Gastroesophageal sphincter (tissue), 4 donors: ENCODE measurements at regions not wholly inside any gene's neighbourhood (a gene's known extent, or its start where the extent isn't known, plus 50 kb on each side); places are given as distances from the start of the nearest gene placed in this dataset.
A peak's percentile ranks its signal among the peaks of the same experiment; 100 is the strongest.
"Not testable (repeated sequence)": the region's sequence is repeated elsewhere in the genome, so short reads cannot be mapped to it uniquely, and the experiment has no call there.

Source experiments
- ATAC-seq: fragments of 150-250 bp; one replicate; pipeline ENCODE4 v1.9.1; 2016; ENCODE audit warnings: mild to moderate bottlenecking, moderate library complexity
- H3K27ac ChIP-seq, 4 donors: fragments of 200-600 bp; sonication (generic) in 3 of 4; 1 replicate in 3 of 4; 2 replicates in 1 of 4; pipeline ENCODE4 v1.5.1; 2016 to 2019
- H3K27me3 ChIP-seq: fragments of 200-600 bp; sonication (generic); one replicate; pipeline ENCODE4 v1.5.1; 2019
- H3K36me3 ChIP-seq, 2 donors: fragments of 200-600 bp; sonication (generic); one replicate each; pipeline ENCODE4 v1.5.1; 2019; ENCODE audit warnings: control low read depth in 1 of 2
- H3K4me1 ChIP-seq, 3 donors: fragments of 200-600 bp; sonication (generic); 1 replicate in 2 of 3; 2 replicates in 1 of 3; pipeline ENCODE4 v1.5.1; 2016 to 2019; ENCODE audit warnings: control low read depth in 2 of 3
- H3K4me3 ChIP-seq, 2 donors: fragments of 200-600 bp; sonication (generic); one replicate each; pipeline ENCODE4 v1.5.1; 2019; ENCODE audit warnings: mild to moderate bottlenecking in 1 of 2, moderate library complexity in 1 of 2
- H3K9me3 ChIP-seq, 3 donors: fragments of 200-600 bp; sonication (generic); one replicate each; pipeline ENCODE4 v1.5.1; 2017 to 2019; ENCODE audit warnings: control low read depth in 2 of 3
- EP300 ChIP-seq: sonication (generic); formaldehyde crosslinking; IDR thresholded peaks from one replicate; pipeline ENCODE4 v1.6.1; 2017; ENCODE audit warnings: antibody characterized with exemption, mild to moderate bottlenecking
- POLR2A ChIP-seq, 2 donors: fragments of 450-650 bp; IDR thresholded peaks; one replicate each; pipeline ENCODE4 v1.6.1; 2017; ENCODE audit warnings: antibody characterized with exemption in 2 of 2, mild to moderate bottlenecking in 2 of 2, moderate library complexity in 1 of 2
- POLR2AphosphoS5 ChIP-seq: sonication (generic); formaldehyde crosslinking; IDR thresholded peaks from one replicate; pipeline ENCODE4 v1.6.1; 2017; ENCODE audit warnings: antibody characterized with exemption
- WGBS, 2 donors: methylation state at CpG; one replicate each; pipeline ENCODE4 v1.1.5; 2018; ENCODE audit warnings: low coverage in 1 of 2; 5-methylcytosine and 5-hydroxymethylcytosine counted together
- TF ChIP-seq, protein P1 (sequence below), 4 experiments: fragments of 200-600 bp in 2 of 4; fragments of 450-650 bp in 2 of 4; sonication (generic) in 1 of 4; IDR thresholded peaks; one replicate each; pipeline ENCODE4 v1.5.1; 2017 to 2019; ENCODE audit warnings: antibody characterized with exemption in 4 of 4, mild to moderate bottlenecking in 2 of 4, moderate library complexity in 2 of 4

DNA sequence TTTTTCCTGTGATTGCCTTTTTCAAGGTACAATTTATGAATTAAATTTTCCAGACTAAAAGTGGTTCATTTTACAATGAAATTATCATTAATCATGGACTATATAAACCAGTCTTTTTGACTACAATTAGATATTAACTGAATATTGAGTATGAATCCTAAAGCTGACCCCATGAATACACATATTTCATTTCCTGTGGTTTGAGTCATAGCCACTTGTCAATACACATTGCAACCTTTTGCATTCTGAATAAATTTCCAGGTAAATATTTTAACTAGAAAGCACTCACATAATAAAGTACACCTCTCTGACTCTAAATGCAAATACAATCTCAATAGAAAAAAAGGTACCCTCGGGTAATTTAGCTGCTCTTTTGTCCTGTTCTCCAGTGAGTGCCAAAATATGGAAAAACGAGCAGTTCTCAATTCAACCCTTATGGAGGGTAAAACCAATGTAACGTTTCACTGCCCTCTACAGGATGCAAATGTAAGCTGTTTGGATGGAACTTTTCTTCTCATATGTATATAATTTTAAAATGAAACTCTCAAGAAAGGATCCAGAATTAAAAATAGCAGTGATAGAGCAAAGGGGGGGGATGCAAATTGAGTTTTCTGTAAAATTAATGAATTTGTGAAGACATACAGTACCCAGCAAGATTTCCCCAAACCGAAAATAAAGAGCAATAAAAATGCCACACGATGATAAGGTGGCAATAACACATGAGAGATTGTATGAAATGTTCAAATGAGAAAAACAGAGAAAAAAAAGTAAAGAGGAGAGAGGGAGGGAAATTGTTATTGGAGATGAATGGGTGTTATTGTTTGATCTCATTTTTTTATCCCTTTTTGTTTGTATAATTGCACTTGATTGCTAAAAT, 1795.7 kb upstream of the PIK3C3 start:
- H3K27me3 ChIP-seq = no peaks in the 10 kb centered on the region
- no peaks in the 10 kb centered on the region for H3K4me1 ChIP-seq
- ATAC-seq = no peak
- H3K27ac ChIP-seq = no peak overlapping the region
- WGBS, 2 donors = 18 to 28% methylated on average over 4 to 5 of the region's 5 CpGs
- H3K4me3 ChIP-seq = no peak overlapping the region
- H3K36me3 ChIP-seq = no peaks in the 10 kb centered on the region
- TF ChIP-seq, protein P1, sequence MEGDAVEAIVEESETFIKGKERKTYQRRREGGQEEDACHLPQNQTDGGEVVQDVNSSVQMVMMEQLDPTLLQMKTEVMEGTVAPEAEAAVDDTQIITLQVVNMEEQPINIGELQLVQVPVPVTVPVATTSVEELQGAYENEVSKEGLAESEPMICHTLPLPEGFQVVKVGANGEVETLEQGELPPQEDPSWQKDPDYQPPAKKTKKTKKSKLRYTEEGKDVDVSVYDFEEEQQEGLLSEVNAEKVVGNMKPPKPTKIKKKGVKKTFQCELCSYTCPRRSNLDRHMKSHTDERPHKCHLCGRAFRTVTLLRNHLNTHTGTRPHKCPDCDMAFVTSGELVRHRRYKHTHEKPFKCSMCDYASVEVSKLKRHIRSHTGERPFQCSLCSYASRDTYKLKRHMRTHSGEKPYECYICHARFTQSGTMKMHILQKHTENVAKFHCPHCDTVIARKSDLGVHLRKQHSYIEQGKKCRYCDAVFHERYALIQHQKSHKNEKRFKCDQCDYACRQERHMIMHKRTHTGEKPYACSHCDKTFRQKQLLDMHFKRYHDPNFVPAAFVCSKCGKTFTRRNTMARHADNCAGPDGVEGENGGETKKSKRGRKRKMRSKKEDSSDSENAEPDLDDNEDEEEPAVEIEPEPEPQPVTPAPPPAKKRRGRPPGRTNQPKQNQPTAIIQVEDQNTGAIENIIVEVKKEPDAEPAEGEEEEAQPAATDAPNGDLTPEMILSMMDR (IDR thresholded peaks at IDR 0.05) = peak in 1 of 4 experiments; percentile 54
- no peak for TF ChIP-seq POLR2A (IDR thresholded peaks at IDR 0.05)
- TF ChIP-seq POLR2AphosphoS5 = no peak
- no peak for TF ChIP-seq EP300
- H3K9me3 ChIP-seq = no peaks in the 10 kb centered on the region

DNA sequence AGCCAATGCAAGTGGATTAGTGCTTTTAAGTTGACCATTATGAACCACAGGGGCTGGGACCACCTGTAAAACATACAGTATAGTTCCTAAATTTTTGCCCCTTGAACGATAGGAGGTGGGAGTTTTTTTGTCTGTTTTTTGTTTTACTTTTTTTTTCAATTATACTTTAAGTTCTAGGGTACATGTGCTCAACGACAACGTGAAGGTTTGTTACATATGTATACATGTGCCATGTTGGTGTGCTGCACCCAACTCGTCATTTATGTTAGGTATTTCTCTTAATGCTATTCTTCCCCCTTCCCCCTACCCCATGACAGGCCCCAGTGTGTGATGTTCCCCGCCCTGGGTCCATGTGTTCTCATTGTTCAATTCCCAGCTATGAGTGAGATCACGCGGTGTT, 1797.9 kb upstream of the PIK3C3 start:
- WGBS, 2 donors = 85 to 100% methylated on average over 6 of the region's 7 CpGs
- no peak for ATAC-seq
- H3K36me3 ChIP-seq = no peaks in the 10 kb centered on the region

DNA sequence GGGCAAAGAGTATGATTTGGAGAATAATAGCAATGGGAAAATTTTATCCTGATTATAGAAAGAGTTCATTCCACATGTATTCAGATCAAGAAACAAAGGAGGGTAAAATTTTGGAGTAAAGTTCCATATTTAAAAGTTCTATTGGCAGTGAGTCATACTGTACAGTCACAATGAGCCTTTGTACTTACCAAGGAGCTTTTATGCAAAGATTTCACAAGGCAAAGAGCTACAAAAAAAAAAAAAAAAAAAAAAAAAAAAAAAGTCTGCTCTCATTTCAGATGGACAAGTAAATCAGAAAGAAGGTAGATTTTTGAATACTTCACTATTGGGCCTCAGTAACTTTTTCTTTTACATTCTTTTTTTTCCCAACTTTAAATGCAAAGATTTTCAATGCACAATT, 1802.2 kb upstream of the PIK3C3 start:
- TF ChIP-seq POLR2AphosphoS5 (no peak), POLR2A (IDR thresholded peaks at IDR 0.05) (no peak), EP300 (no peak)
- TF ChIP-seq, protein P1 (IDR thresholded peaks at IDR 0.05) = no peak
- H3K36me3 ChIP-seq = no peaks in the 10 kb centered on the region
- no peak overlapping the region for H3K4me3 ChIP-seq
- ATAC-seq = no peak
- no peaks in the 10 kb centered on the region for H3K27me3 ChIP-seq
- no peak overlapping the region for H3K27ac ChIP-seq
- H3K4me1 ChIP-seq = no peaks in the 10 kb centered on the region
- H3K9me3 ChIP-seq = no peaks in the 10 kb centered on the region

More for the DNA sequence above, 1797.9 kb upstream of the PIK3C3 start:
- H3K4me3 ChIP-seq = no peak overlapping the region
- H3K9me3 ChIP-seq = no peaks in the 10 kb centered on the region
- TF ChIP-seq POLR2A (IDR thresholded peaks at IDR 0.05) (no peak), EP300 (no peak), POLR2AphosphoS5 (no peak)
- TF ChIP-seq, protein P1 (IDR thresholded peaks at IDR 0.05) = no peak
- H3K27ac ChIP-seq = no peak overlapping the region
- no peaks in the 10 kb centered on the region for H3K27me3 ChIP-seq
- no peaks in the 10 kb centered on the region for H3K4me1 ChIP-seq

DNA sequence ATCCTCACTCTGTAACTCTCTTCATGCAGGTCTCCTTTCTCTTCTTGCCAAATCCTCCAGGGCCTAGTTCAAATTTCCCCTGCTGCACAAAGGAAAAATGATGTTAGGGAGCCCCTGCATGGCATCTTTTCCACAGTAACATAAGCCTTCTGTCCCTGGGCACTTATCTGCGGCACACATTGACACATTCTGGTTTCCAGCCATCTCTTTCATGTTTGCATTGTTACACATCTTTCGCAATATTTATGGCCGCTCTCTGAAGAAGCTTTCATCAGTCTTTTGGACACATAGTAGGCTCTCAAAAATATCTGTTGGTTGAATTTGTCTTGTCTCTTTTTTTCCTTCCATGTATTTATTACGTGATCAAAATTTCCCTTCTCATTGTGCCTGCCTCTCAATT, 1806.1 kb upstream of the PIK3C3 start:
- Histone ChIP-seq H3K36me3 (no peaks in the 10 kb centered on the region), H3K4me1 (no peaks in the 10 kb centered on the region), H3K4me3 (no peak overlapping the region), H3K27ac (no peak overlapping the region), H3K27me3 (no peaks in the 10 kb centered on the region), H3K9me3 (no peaks in the 10 kb centered on the region)
- WGBS, 2 donors = 92 to 97% methylated on average over 4 of the region's 4 CpGs
- TF ChIP-seq EP300 (no peak), POLR2A (IDR thresholded peaks at IDR 0.05) (no peak), POLR2AphosphoS5 (no peak)
- TF ChIP-seq, protein P1 (IDR thresholded peaks at IDR 0.05) = no peak
- no peak for ATAC-seq

DNA sequence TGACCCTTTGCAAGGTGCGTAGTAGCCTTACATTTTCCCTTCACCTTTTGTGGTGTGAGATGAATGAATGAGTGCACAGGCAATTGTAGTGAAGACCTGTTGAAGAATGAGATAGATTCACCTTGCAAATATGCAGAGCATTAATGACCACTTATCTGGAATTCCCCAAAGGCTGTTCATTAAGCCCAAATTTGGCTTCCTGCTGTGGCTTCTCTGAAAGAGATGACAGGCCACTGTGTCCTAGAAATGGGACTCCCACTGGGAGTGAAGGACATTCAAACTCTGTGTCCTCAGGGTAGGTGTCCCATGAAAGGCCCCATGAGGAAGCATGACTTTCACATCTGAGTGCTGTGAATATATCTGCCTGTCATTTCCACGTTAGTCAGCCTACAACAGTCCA, 1821.8 kb upstream of the PIK3C3 start:
- Histone ChIP-seq H3K36me3 (no peaks in the 10 kb centered on the region), H3K9me3 (peaks cover 0 to 7% (median 0%) of the 10 kb centered on the region in 3 donors), H3K4me3 (no peak overlapping the region), H3K27me3 (no peaks in the 10 kb centered on the region), H3K4me1 (no peaks in the 10 kb centered on the region), H3K27ac (no peak overlapping the region)
- no peak for TF ChIP-seq POLR2A (IDR thresholded peaks at IDR 0.05)
- TF ChIP-seq EP300 = no peak
- TF ChIP-seq, protein P1 (IDR thresholded peaks at IDR 0.05) = no peak
- no peak for ATAC-seq
- 86 to 94% methylated on average over 2 of the region's 2 CpGs for WGBS, 2 donors

DNA sequence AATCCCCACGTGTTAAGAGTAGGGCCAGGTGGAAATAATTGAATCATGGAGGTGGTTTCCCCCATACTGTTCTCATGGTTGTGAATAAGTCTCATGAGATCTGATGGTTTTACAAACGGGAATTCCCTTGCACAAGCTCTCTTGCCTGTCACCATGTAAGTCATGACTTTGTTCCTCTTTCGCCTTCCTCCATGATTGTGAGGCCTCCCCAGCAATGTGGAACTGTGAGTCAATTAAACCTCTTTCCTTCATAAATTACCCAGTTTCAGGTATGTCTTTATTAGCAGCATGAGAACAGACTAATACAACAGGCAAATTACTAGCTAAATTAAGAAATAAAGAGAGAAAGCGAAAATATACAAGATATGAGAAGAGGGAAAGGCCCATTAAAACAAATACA, 1822.6 kb upstream of the PIK3C3 start:
- H3K4me1 ChIP-seq, H3K27me3 ChIP-seq, H3K27ac ChIP-seq, ATAC-seq, H3K36me3 ChIP-seq, H3K4me3 ChIP-seq, H3K9me3 ChIP-seq: not testable (repeated sequence)
- WGBS, 2 donors = 79 to 80% methylated on average over 4 of the region's 4 CpGs
